ENCODE measurements at regions not wholly inside any gene's neighbourhood (a gene's known extent, or its start where the extent isn't known, plus 50 kb on each side); places are given as distances from the start of the nearest gene placed in this dataset.

DNA sequence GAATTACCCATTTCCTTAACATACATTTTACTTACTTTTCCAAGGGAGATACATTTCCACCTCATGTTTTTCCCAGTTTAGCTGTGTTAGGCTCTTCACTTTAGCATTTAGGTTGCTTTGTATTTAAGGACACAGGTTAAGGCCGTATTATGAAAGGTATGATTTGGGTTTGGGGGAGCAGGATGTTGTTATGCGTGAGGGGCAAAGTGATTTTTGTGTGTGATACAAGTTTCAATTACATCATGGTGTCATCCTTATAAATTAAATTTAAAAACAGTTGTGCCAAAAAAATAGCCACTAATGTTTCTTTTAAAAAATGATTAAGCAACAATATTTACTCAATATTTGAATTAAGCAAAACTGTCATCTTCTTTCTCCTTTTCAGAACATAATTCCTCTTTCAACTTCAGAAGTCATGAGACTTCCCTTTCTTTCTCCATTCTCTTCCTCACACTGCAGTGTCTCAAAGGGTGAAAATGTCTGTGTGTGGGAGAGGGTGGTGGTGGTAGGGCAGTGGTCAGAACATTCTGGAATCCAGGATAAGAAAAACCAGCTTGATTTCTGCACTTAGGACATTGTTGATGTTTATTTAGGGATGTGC is 126.2 kb downstream of the KCNRG start:
- ATAC-seq (peak in 2 of 4 donors; percentile 27 to 70), FAIRE-seq (no peak), DNase-seq (no peak)
- Histone ChIP-seq H3K27me3 (no peaks in the 10 kb centered on the region), H3K4me1 (no peaks in the 10 kb centered on the region), H3K9me3 (no peaks in the 10 kb centered on the region), H3K4me3 (no peak overlapping the region), H3K36me3 (no peaks in the 10 kb centered on the region), H3K27ac (no peak overlapping the region)
- intact Hi-C loops (cut with DNase I) = no loop called here
- WGBS, 2 donors = 91 to 95% methylated on average over 2 of the region's 2 CpGs
- no peak for TF ChIP-seq CTCF (IDR thresholded peaks at IDR 0.05)

DNA sequence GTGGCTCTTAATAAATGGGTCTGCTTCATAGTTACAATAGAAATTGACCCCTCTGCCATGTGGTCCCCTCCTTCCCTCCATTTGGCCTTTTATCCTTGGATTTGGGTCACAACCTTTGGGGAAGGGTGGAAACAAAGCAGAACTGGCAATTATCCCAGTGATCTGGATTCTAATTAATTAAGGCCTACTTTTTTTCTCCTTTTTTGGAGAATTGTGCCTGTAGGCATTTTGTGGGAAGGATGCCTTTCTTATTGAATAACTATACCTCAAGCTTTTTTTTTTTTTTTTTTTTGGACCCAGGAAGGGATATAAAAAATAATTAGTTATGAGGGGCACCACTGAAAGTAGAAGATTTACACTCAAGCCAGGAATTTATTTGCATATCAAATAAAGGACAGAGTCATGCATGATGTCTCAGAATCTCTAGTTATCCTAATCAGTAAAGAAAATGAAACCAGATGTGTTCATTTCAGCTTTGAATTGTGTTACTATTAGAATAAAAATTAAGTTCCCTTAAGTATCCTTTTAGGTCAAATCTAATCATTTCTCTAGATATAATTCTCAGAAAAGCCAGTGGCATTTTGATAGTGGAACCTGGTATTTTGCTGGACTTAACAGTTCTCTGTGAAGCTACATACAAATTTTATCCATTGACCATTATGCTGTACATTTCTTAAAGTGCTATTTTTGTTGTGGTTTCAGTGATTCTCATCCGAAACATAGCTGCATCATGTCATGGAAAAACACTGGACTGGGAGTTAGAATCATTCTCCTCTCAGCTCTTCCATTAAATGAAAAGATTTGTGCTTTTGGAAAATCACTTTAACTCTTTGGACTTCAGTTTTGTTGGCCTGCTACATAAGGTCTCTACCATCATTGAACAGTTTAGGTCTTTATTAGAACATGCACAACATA is 129.3 kb downstream of the KCNRG start:
- no peak for ATAC-seq
- no peaks in the 10 kb centered on the region for H3K27me3 ChIP-seq
- TF ChIP-seq CTCF (IDR thresholded peaks at IDR 0.05) = no peak
- H3K36me3 ChIP-seq = no peaks in the 10 kb centered on the region
- no peak overlapping the region for H3K27ac ChIP-seq
- H3K4me3 ChIP-seq = no peak overlapping the region
- DNase-seq = no peak
- intact Hi-C loops (cut with DNase I) = no loop called here
- no peaks in the 10 kb centered on the region for H3K4me1 ChIP-seq
- 62 to 78% methylated on average over 1 of the region's 1 CpG for WGBS, 2 donors
- FAIRE-seq = no peak
- H3K9me3 ChIP-seq = no peaks in the 10 kb centered on the region

GRCh38 chr13:50149214-50149613 is 134.0 kb downstream of the KCNRG start:
- Histone ChIP-seq H3K27ac (no peak overlapping the region), H3K36me3 (no peaks in the 10 kb centered on the region), H3K4me1 (no peaks in the 10 kb centered on the region), H3K9me3 (no peaks in the 10 kb centered on the region), H3K4me3 (no peak overlapping the region), H3K27me3 (no peaks in the 10 kb centered on the region)
- no peak for TF ChIP-seq CTCF (IDR thresholded peaks at IDR 0.05)
- no peak for DNase-seq
- WGBS, 2 donors = 88 to 89% methylated on average over 2 of the region's 2 CpGs
- intact Hi-C loops (cut with DNase I) = no loop called here
- ATAC-seq = no peak
- FAIRE-seq = no peak

- no peaks in the 10 kb centered on the region for H3K27me3 ChIP-seq
- no peaks in the 10 kb centered on the region for H3K4me1 ChIP-seq
- peak in 3 of 4 donors; percentile 76 to 91 (median 86) for ATAC-seq
- DNase-seq = peak in 4 of 6 donors; percentile 63 to 79 (median 66)
- intact Hi-C loops (cut with DNase I) = no loop called here
- H3K4me3 ChIP-seq = no peak overlapping the region
- 84 to 97% methylated on average over 1 of the region's 1 CpG for WGBS, 2 donors
- H3K27ac ChIP-seq = no peak overlapping the region
- no peaks in the 10 kb centered on the region for H3K36me3 ChIP-seq
- TF ChIP-seq CTCF (IDR thresholded peaks at IDR 0.05) = no peak
- H3K9me3 ChIP-seq = no peaks in the 10 kb centered on the region
- no peak for FAIRE-seq
These were observed 134.7 kb downstream of the KCNRG start for GRCh38 chr13:50149932-50150331.

DNA sequence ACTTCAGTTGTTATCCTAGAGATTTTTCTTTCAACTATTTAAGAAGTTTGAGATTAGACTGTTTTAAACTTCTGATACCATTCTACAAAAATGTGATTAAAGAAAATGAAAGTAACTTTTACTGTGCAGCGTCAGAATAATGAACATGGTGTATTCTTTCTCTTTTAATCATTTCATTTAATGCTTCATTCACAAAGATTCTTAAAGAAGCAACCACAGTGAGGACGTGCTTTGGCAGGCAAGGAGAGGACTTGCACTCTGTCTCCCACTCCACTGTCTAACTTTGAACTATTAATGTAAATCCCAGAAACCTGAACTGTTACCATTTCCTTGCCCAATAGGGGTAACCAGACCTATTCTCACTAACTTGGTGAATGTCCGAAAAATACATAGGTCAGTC is 137.0 kb downstream of the KCNRG start:
- no peak for DNase-seq
- intact Hi-C loops (cut with DNase I) = no loop called here
- no peaks in the 10 kb centered on the region for H3K9me3 ChIP-seq
- H3K27me3 ChIP-seq = no peaks in the 10 kb centered on the region
- no peak overlapping the region for H3K4me3 ChIP-seq
- 67 to 72% methylated on average over 3 of the region's 3 CpGs for WGBS, 2 donors
- TF ChIP-seq CTCF (IDR thresholded peaks at IDR 0.05) = no peak
- ATAC-seq = no peak
- no peaks in the 10 kb centered on the region for H3K36me3 ChIP-seq
- peak; percentile 78 for FAIRE-seq
- H3K4me1 ChIP-seq = no peaks in the 10 kb centered on the region
- H3K27ac ChIP-seq = no peak overlapping the region

Measured in pancreas (tissue), 10 donors.